ENCODE measurements at regions not wholly inside any gene's neighbourhood (a gene's known extent, or its start where the extent isn't known, plus 50 kb on each side); places are given as distances from the start of the nearest gene placed in this dataset.

- TF ChIP-seq POLR2AphosphoS5 (IDR thresholded peaks at IDR 0.05) = no peak
- Histone ChIP-seq H3K4me1 (replicated peaks) (no peaks in the 10 kb centered on the region), H3K27me3 (replicated peaks; ENCODE audit: insufficient read depth) (no peaks in the 10 kb centered on the region), H3K4me3 (no peak overlapping the region), H3K27ac (no peak overlapping the region), H3K9me3 (no peaks in the 10 kb centered on the region), H3K36me3 (no peaks in the 10 kb centered on the region)
- intact Hi-C loops (cut with DNase I) = no loop called here
- 80% methylated on average over 2 of the region's 2 CpGs for WGBS
- DNase-seq (ENCODE audit: low spot score) = no peak
Measured at GRCh38 chr2:18402831-18403230, 157.6 kb downstream of the RDH14 start.

GRCh38 chr2:18401471-18401870 is 159.0 kb downstream of the RDH14 start:
- TF ChIP-seq POLR2A (IDR thresholded peaks at IDR 0.05) (no peak), POLR2AphosphoS5 (IDR thresholded peaks at IDR 0.05) (no peak)
- TF ChIP-seq, protein P1, sequence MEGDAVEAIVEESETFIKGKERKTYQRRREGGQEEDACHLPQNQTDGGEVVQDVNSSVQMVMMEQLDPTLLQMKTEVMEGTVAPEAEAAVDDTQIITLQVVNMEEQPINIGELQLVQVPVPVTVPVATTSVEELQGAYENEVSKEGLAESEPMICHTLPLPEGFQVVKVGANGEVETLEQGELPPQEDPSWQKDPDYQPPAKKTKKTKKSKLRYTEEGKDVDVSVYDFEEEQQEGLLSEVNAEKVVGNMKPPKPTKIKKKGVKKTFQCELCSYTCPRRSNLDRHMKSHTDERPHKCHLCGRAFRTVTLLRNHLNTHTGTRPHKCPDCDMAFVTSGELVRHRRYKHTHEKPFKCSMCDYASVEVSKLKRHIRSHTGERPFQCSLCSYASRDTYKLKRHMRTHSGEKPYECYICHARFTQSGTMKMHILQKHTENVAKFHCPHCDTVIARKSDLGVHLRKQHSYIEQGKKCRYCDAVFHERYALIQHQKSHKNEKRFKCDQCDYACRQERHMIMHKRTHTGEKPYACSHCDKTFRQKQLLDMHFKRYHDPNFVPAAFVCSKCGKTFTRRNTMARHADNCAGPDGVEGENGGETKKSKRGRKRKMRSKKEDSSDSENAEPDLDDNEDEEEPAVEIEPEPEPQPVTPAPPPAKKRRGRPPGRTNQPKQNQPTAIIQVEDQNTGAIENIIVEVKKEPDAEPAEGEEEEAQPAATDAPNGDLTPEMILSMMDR (IDR thresholded peaks at IDR 0.05) = no peak
- Histone ChIP-seq H3K4me1 (replicated peaks) (no peaks in the 10 kb centered on the region), H3K27ac (no peak overlapping the region), H3K4me3 (no peak overlapping the region), H3K27me3 (replicated peaks; ENCODE audit: insufficient read depth) (no peaks in the 10 kb centered on the region), H3K36me3 (no peaks in the 10 kb centered on the region), H3K9me3 (no peaks in the 10 kb centered on the region)
- WGBS = 77% methylated on average over 4 of the region's 4 CpGs
- intact Hi-C loops (cut with DNase I) = no loop called here
- no peak for DNase-seq (ENCODE audit: low spot score)

GRCh38 chr2:18399601-18400000 is 160.9 kb downstream of the RDH14 start:
- H3K4me1 ChIP-seq (replicated peaks) = no peaks in the 10 kb centered on the region
- no peaks in the 10 kb centered on the region for H3K36me3 ChIP-seq
- H3K4me3 ChIP-seq = no peak overlapping the region
- intact Hi-C loops (cut with DNase I) = no loop called here
- DNase-seq (ENCODE audit: low spot score) = no peak
- no peaks in the 10 kb centered on the region for H3K27me3 ChIP-seq (replicated peaks; ENCODE audit: insufficient read depth)
- no peak overlapping the region for H3K27ac ChIP-seq
- no peak for TF ChIP-seq POLR2A (IDR thresholded peaks at IDR 0.05)
- TF ChIP-seq, protein P1 (IDR thresholded peaks at IDR 0.05) = no peak
- TF ChIP-seq POLR2AphosphoS5 (IDR thresholded peaks at IDR 0.05) = no peak
- no peaks in the 10 kb centered on the region for H3K9me3 ChIP-seq
- 87% methylated on average over 5 of the region's 5 CpGs for WGBS

- 96% methylated on average over 1 of the region's 1 CpG for WGBS
- TF ChIP-seq POLR2AphosphoS5 (IDR thresholded peaks at IDR 0.05) = no peak
- TF ChIP-seq, protein P1 (IDR thresholded peaks at IDR 0.05) = no peak
- TF ChIP-seq POLR2A (IDR thresholded peaks at IDR 0.05) = no peak
- no peaks in the 10 kb centered on the region for H3K9me3 ChIP-seq
- H3K27me3 ChIP-seq (replicated peaks; ENCODE audit: insufficient read depth) = no peaks in the 10 kb centered on the region
- H3K27ac ChIP-seq = no peak overlapping the region
- H3K4me1 ChIP-seq (replicated peaks) = no peaks in the 10 kb centered on the region
- intact Hi-C loops (cut with DNase I) = no loop called here
- no peak for DNase-seq (ENCODE audit: low spot score)
- no peak overlapping the region for H3K4me3 ChIP-seq
- no peaks in the 10 kb centered on the region for H3K36me3 ChIP-seq
Measured at GRCh38 chr2:18398833-18399232, 161.6 kb downstream of the RDH14 start.

GRCh38 chr2:18396329-18397010 is 164.0 kb downstream of the RDH14 start:
- Histone ChIP-seq H3K27ac (no peak overlapping the region), H3K9me3 (no peaks in the 10 kb centered on the region), H3K4me3 (no peak overlapping the region), H3K27me3 (replicated peaks; ENCODE audit: insufficient read depth) (no peaks in the 10 kb centered on the region), H3K36me3 (no peaks in the 10 kb centered on the region), H3K4me1 (replicated peaks) (no peaks in the 10 kb centered on the region)
- intact Hi-C loops (cut with DNase I) = no loop called here
- TF ChIP-seq POLR2AphosphoS5 (IDR thresholded peaks at IDR 0.05) (no peak), POLR2A (IDR thresholded peaks at IDR 0.05) (no peak)
- WGBS = 83% methylated on average over 9 of the region's 9 CpGs
- no peak for DNase-seq (ENCODE audit: low spot score)

- WGBS = 93% methylated on average over 5 of the region's 5 CpGs
- H3K36me3 ChIP-seq = no peaks in the 10 kb centered on the region
- TF ChIP-seq POLR2A (IDR thresholded peaks at IDR 0.05) (no peak), POLR2AphosphoS5 (IDR thresholded peaks at IDR 0.05) (no peak)
- no peaks in the 10 kb centered on the region for H3K4me1 ChIP-seq (replicated peaks)
- intact Hi-C loops (cut with DNase I) = no loop called here
- no peak overlapping the region for H3K27ac ChIP-seq
- no peaks in the 10 kb centered on the region for H3K9me3 ChIP-seq
- no peaks in the 10 kb centered on the region for H3K27me3 ChIP-seq (replicated peaks; ENCODE audit: insufficient read depth)
- DNase-seq (ENCODE audit: low spot score) = no peak
- H3K4me3 ChIP-seq = no peak overlapping the region
Measured at GRCh38 chr2:18395555-18395954, 164.9 kb downstream of the RDH14 start.
